ENCODE measurements at regions not wholly inside any gene's neighbourhood (a gene's known extent, or its start where the extent isn't known, plus 50 kb on each side); places are given as distances from the start of the nearest gene placed in this dataset.

DNA sequence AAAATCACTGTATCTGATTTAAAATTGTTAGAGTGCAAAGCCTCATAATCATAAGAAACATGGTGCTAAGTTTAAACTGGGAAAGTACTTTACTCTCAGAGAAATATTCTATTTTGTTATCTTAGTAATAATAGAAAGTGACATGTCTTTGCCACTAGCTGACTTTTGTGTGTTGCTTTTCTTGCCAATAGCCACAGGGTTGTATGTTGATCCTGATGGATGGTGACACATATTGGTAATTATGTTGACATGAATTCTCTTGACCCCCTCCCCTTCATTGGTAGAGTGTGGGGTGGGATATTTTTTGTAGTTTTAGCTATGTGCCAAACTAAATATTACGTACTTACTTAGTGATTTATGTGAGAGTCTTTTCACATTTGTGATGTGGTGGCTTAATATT, 103.1 kb upstream of the MAP9 start:
- Histone ChIP-seq H3K9ac (ENCODE audit: low read depth, low read length) (no peak overlapping the region), H4K20me1 (ENCODE audit: insufficient read depth, low read length) (no peaks in the 10 kb centered on the region), H3K9me3 (ENCODE audit: insufficient read depth, low read length, severe bottlenecking) (no peaks in the 10 kb centered on the region), H3K4me3 (ENCODE audit: low read depth in 1 of 2, low read length in 2 of 2) (no peak overlapping the region), H3K4me1 (ENCODE audit: insufficient read depth, low read length) (no peaks in the 10 kb centered on the region), H3K79me2 (ENCODE audit: insufficient read depth, low read length) (no peaks in the 10 kb centered on the region), H3K36me3 (ENCODE audit: insufficient read depth, low read length) (no peaks in the 10 kb centered on the region), H3K4me2 (ENCODE audit: insufficient read depth, low read length) (no peak overlapping the region), H3K27ac (ENCODE audit: low read length) (no peak overlapping the region), H2AFZ (ENCODE audit: low read depth, low read length) (no peak overlapping the region), H3K27me3 (ENCODE audit: insufficient read depth, low read length, poor library complexity) (no peaks in the 10 kb centered on the region)
- TF ChIP-seq, protein P1, sequence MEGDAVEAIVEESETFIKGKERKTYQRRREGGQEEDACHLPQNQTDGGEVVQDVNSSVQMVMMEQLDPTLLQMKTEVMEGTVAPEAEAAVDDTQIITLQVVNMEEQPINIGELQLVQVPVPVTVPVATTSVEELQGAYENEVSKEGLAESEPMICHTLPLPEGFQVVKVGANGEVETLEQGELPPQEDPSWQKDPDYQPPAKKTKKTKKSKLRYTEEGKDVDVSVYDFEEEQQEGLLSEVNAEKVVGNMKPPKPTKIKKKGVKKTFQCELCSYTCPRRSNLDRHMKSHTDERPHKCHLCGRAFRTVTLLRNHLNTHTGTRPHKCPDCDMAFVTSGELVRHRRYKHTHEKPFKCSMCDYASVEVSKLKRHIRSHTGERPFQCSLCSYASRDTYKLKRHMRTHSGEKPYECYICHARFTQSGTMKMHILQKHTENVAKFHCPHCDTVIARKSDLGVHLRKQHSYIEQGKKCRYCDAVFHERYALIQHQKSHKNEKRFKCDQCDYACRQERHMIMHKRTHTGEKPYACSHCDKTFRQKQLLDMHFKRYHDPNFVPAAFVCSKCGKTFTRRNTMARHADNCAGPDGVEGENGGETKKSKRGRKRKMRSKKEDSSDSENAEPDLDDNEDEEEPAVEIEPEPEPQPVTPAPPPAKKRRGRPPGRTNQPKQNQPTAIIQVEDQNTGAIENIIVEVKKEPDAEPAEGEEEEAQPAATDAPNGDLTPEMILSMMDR (IDR thresholded peaks at IDR 0.05; ENCODE audit: borderline replicate concordance, extremely low read depth, low read length, poor library complexity, severe bottlenecking), result no peak
- no peak for TF ChIP-seq EZH2 (IDR thresholded peaks at IDR 0.05; ENCODE audit: borderline replicate concordance, low read depth, low read length, severe bottlenecking)
- ATAC-seq (ENCODE audit: insufficient read depth, low read depth) (no peak), DNase-seq (no peak)

DNA sequence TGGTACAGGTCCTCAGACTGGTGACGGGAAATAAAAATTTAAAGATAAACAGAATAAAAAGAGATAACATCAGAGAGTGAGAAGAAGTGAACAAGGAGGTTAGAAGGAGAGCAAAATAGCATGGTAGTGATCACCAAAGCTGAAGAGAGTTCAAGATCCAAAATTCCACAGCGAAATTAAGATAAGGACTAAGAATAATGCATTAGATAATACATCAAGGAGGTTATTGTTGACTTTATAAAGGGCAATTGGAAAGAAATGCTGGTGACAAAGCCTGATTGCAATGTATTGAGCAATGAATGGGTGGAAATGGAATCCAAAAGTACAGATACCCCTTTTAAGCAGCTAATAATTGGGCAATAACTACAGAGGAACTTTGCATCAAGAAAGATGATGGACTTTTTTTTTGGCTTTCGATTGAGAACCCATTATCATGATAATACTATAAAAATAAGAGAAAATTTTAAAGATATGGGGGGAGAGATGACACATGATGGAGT, 101.6 kb upstream of the MAP9 start:
- Histone ChIP-seq H3K27me3 (ENCODE audit: insufficient read depth, low read length, poor library complexity) (no peaks in the 10 kb centered on the region), H3K79me2 (ENCODE audit: insufficient read depth, low read length) (no peaks in the 10 kb centered on the region), H3K36me3 (ENCODE audit: insufficient read depth, low read length) (no peaks in the 10 kb centered on the region), H3K4me3 (ENCODE audit: low read depth in 1 of 2, low read length in 2 of 2) (no peak overlapping the region), H2AFZ (ENCODE audit: low read depth, low read length) (no peak overlapping the region), H4K20me1 (ENCODE audit: insufficient read depth, low read length) (no peaks in the 10 kb centered on the region), H3K4me2 (ENCODE audit: insufficient read depth, low read length) (no peak overlapping the region), H3K4me1 (ENCODE audit: insufficient read depth, low read length) (no peaks in the 10 kb centered on the region), H3K9me3 (ENCODE audit: insufficient read depth, low read length, severe bottlenecking) (no peaks in the 10 kb centered on the region), H3K9ac (ENCODE audit: low read depth, low read length) (no peak overlapping the region), H3K27ac (ENCODE audit: low read length) (no peak overlapping the region)
- no peak for DNase-seq
- TF ChIP-seq, protein P1 (IDR thresholded peaks at IDR 0.05; ENCODE audit: borderline replicate concordance, extremely low read depth, low read length, poor library complexity, severe bottlenecking), result no peak
- ATAC-seq (ENCODE audit: insufficient read depth, low read depth), result no peak

DNA sequence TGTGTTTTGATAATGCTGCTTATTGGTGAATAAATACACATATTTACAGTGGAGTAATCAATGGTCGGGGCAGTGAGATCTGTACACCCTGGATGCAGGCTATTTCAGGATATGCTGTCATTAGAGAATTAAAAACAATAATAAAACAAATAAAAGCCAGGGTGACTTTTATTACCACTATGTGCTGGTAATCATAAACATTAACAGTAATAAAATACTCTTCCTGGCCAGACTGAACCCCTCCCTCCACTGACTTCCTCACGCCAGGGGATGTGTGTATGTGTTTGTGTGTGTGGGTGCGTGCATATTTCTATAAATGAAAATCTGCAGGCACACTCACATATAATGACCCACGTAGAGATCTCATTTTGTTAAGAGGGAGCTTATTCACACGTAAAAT, 98.0 kb upstream of the MAP9 start:
- Histone ChIP-seq H3K4me3 (ENCODE audit: low read depth in 1 of 2, low read length in 2 of 2) (no peak overlapping the region), H3K27me3 (ENCODE audit: insufficient read depth, low read length, poor library complexity) (no peaks in the 10 kb centered on the region), H3K27ac (ENCODE audit: low read length) (no peak overlapping the region), H3K4me1 (ENCODE audit: insufficient read depth, low read length) (no peaks in the 10 kb centered on the region), H3K79me2 (ENCODE audit: insufficient read depth, low read length) (no peaks in the 10 kb centered on the region), H3K4me2 (ENCODE audit: insufficient read depth, low read length) (no peak overlapping the region), H2AFZ (ENCODE audit: low read depth, low read length) (no peak overlapping the region), H3K9me3 (ENCODE audit: insufficient read depth, low read length, severe bottlenecking) (no peaks in the 10 kb centered on the region), H3K36me3 (ENCODE audit: insufficient read depth, low read length) (no peaks in the 10 kb centered on the region), H3K9ac (ENCODE audit: low read depth, low read length) (no peak overlapping the region), H4K20me1 (ENCODE audit: insufficient read depth, low read length) (no peaks in the 10 kb centered on the region)
- ATAC-seq (ENCODE audit: insufficient read depth, low read depth), result no peak
- DNase-seq, result no peak
- TF ChIP-seq EZH2 (IDR thresholded peaks at IDR 0.05; ENCODE audit: borderline replicate concordance, low read depth, low read length, severe bottlenecking), result no peak
- TF ChIP-seq, protein P1 (IDR thresholded peaks at IDR 0.05; ENCODE audit: borderline replicate concordance, extremely low read depth, low read length, poor library complexity, severe bottlenecking), result no peak
